ENCODE measurements at regions not wholly inside any gene's neighbourhood (a gene's known extent, or its start where the extent isn't known, plus 50 kb on each side); places are given as distances from the start of the nearest gene placed in this dataset.

DNA sequence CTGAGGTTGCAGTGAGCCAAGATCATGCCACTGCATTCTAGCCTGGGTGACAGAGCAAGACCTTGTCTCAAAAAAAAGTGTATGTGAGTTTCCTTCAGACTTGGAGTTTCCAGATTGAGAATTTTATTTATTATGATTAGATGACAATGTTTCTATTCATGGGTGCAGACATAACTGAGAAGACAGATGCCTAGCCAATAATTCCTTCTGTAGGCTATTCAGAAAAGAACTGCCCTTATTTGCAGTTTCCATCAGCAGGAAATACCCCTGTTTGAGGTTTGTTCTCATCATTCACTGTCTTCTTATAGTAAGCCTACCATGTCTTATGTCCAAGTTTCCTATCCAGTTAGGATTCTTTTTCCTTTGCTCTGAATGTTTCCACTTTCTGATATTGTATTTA, 269.0 kb downstream of the KTN1 start:
- H3K27ac ChIP-seq, result no peak overlapping the region
- H3K27me3 ChIP-seq, result no peaks in the 10 kb centered on the region
- intact Hi-C loops (cut with DNase I), result no loop called here
- no peak for TF ChIP-seq POLR2A (IDR thresholded peaks at IDR 0.05)
- TF ChIP-seq, protein P1, sequence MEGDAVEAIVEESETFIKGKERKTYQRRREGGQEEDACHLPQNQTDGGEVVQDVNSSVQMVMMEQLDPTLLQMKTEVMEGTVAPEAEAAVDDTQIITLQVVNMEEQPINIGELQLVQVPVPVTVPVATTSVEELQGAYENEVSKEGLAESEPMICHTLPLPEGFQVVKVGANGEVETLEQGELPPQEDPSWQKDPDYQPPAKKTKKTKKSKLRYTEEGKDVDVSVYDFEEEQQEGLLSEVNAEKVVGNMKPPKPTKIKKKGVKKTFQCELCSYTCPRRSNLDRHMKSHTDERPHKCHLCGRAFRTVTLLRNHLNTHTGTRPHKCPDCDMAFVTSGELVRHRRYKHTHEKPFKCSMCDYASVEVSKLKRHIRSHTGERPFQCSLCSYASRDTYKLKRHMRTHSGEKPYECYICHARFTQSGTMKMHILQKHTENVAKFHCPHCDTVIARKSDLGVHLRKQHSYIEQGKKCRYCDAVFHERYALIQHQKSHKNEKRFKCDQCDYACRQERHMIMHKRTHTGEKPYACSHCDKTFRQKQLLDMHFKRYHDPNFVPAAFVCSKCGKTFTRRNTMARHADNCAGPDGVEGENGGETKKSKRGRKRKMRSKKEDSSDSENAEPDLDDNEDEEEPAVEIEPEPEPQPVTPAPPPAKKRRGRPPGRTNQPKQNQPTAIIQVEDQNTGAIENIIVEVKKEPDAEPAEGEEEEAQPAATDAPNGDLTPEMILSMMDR (IDR thresholded peaks at IDR 0.05), result no peak
- H3K36me3 ChIP-seq, result no peaks in the 10 kb centered on the region
- H3K9me3 ChIP-seq, result no peaks in the 10 kb centered on the region
- H3K4me1 ChIP-seq, result no peaks in the 10 kb centered on the region
- no peak for DNase-seq
- H3K4me3 ChIP-seq (replicated peaks in 1 of 3), result no peak overlapping the region

DNA sequence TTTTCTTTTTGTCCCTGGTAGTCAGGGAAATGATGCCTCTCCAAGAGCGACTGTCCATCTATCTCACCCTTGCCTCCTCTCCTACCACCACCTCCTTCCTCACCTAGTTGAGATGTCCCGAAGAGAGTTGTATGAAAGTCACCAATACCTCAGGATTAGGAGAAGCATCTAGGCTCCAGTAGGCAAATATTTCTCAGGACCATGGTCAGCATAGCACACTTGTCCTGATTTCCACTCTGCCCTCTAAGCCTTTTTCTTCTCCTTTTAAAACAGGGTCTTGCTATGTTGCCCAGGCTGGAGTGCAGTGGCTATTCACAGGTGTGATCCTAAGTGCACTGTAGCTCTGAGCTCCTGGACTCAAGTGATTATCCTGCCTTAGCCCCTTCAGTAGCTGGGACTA, 268.4 kb upstream of the PELI2 start:
- Histone ChIP-seq H3K4me1 (no peaks in the 10 kb centered on the region), H3K27me3 (no peaks in the 10 kb centered on the region), H3K36me3 (no peaks in the 10 kb centered on the region), H3K4me3 (replicated peaks in 1 of 3) (no peak overlapping the region), H3K27ac (no peak overlapping the region), H3K9me3 (no peaks in the 10 kb centered on the region)
- intact Hi-C loops (cut with DNase I), result no loop called here
- DNase-seq, result no peak
- no peak for TF ChIP-seq POLR2A (IDR thresholded peaks at IDR 0.05)
- TF ChIP-seq, protein P1 (IDR thresholded peaks at IDR 0.05), result no peak
- WGBS, 2 donors, result 91 to 95% methylated on average over 2 of the region's 2 CpGs

DNA sequence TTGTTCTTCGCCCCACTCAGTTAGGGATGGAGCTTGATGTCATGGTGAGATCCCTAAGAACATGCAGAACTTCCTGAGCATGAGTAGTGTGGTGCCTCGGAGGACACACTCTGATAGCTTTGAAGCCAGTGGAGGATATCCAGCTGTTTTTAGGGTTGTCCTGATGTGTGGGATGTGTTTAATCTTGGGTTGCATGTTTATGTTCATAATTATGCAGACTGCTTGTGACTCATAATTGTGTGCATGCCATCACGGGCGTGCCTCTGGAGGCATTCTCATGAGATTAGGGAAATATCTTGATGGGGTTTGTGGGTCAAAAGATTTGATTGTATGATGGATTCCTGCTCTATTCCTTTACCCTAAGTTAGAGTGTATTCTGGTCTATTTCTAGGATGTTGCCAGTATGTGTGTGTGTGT, 267.4 kb upstream of the PELI2 start:
- no peaks in the 10 kb centered on the region for H3K27me3 ChIP-seq
- no peak overlapping the region for H3K4me3 ChIP-seq (replicated peaks in 1 of 3)
- TF ChIP-seq POLR2A (IDR thresholded peaks at IDR 0.05), result no peak
- TF ChIP-seq, protein P1 (IDR thresholded peaks at IDR 0.05), result no peak
- no peak for DNase-seq
- intact Hi-C loops (cut with DNase I), result no loop called here
- no peaks in the 10 kb centered on the region for H3K9me3 ChIP-seq
- H3K27ac ChIP-seq, result no peak overlapping the region
- H3K36me3 ChIP-seq, result no peaks in the 10 kb centered on the region
- WGBS, 2 donors, result 73 to 76% methylated on average over 4 of the region's 4 CpGs
- H3K4me1 ChIP-seq, result no peaks in the 10 kb centered on the region

DNA sequence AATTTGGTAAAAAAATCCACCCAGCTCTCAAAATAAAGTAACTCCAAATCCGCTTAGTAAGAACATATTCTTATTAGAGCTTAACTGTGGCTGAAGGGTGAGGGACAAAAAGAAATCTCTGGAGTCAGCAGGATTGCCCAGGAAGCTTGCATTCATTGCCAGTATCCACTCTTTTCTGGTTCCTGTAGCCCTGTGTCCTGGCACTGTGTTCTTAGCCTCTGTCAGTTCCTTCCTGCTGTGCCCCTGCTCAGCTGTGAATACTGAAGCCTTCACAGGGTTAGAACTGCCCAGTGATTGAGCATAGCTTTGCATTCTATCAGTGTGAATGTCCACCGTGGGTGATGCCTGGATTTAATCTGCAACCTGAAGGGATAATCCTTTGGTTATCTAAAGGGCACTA, 266.9 kb upstream of the PELI2 start:
- DNase-seq, result no peak
- H3K4me1 ChIP-seq, result no peaks in the 10 kb centered on the region
- H3K27me3 ChIP-seq, result no peaks in the 10 kb centered on the region
- H3K27ac ChIP-seq, result no peak overlapping the region
- H3K4me3 ChIP-seq (replicated peaks in 1 of 3), result no peak overlapping the region
- 45 to 48% methylated on average over 2 of the region's 2 CpGs for WGBS, 2 donors
- H3K36me3 ChIP-seq, result no peaks in the 10 kb centered on the region
- intact Hi-C loops (cut with DNase I), result no loop called here
- H3K9me3 ChIP-seq, result no peaks in the 10 kb centered on the region
- no peak for TF ChIP-seq POLR2A (IDR thresholded peaks at IDR 0.05)
- TF ChIP-seq, protein P1 (IDR thresholded peaks at IDR 0.05), result no peak

DNA sequence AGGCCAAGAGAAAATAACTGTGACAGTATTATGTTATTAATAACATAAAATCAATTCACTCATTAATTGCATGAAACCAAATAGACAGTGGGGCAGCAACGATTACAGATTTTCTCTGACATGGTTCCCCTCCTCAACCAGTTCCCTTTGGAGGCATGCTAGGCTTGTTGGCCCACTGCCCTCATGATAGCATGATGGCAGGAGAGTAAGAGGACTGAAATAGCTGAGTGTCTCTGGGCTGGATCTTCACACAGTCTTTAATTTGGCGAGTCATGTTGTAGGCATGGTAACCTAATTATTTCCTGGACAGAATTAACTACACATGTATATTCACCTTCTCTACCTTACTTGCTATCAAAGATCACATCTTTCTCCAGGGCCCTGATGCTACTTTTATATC, 266.2 kb upstream of the PELI2 start:
- no peaks in the 10 kb centered on the region for H3K27me3 ChIP-seq
- no peak overlapping the region for H3K4me3 ChIP-seq (replicated peaks in 1 of 3)
- TF ChIP-seq, protein P1 (IDR thresholded peaks at IDR 0.05), result no peak
- no peak for DNase-seq
- no peak overlapping the region for H3K27ac ChIP-seq
- no peaks in the 10 kb centered on the region for H3K36me3 ChIP-seq
- WGBS, 2 donors, result 86 to 95% methylated on average over 2 of the region's 2 CpGs
- H3K4me1 ChIP-seq, result no peaks in the 10 kb centered on the region
- intact Hi-C loops (cut with DNase I), result no loop called here
- no peaks in the 10 kb centered on the region for H3K9me3 ChIP-seq

Measured in thyroid gland (tissue), 4 donors.